Heart left ventricle (tissue), 13 donors: ENCODE measurements at regions not wholly inside any gene's neighbourhood (a gene's known extent, or its start where the extent isn't known, plus 50 kb on each side); places are given as distances from the start of the nearest gene placed in this dataset.

ENCODE experiments used
- POLR2A ChIP-seq, 2 donors: fragments of 450-650 bp; IDR thresholded peaks; one replicate each; pipeline ENCODE4 v1.6.1; 2017; ENCODE audit warnings: antibody characterized with exemption in 2 of 2, mild to moderate bottlenecking in 2 of 2, moderate library complexity in 2 of 2
- TF ChIP-seq, protein P1 (sequence below), 12 donors: fragments of 200-600 bp; sonication (generic) in 4 of 12; IDR thresholded peaks; one replicate each; pipeline versions ENCODE4 v1.5.0 to v1.8.0; 2018 to 2022; ENCODE audit warnings: antibody characterized with exemption in 12 of 12, mild to moderate bottlenecking in 5 of 12
- donor health status: ischemic (EF 13 %, LVEDD 7.1; RV severe dilation, severe dysfunction).
- donor health status: DM: no; HTN: yes; CAD: no.
- donor health status: DM: no; HTN: no; CAD: no.
- donor health status: ischemic (EF 25% LVEDD 6.9; RV normal size, moderate dysfunction).
- donor health status: ischemic (EF 25% LVEDD 5.7; RV mildly dilated, moderate dysfunction).
- donor health status: ischemic (EF 35%, LVEDD 5.7; RV mildly dilated, moderate dysfunction).
- donor health status: nonischemic (EF 11% LVEDD 7.7; RV severe dilation, severe dysfunction).
- donor health status: DM: yes; HTN: yes; CAD: no.
- donor health status: PGD.
- donor health status: ischemic (EF 29% LVEDD 5.4; RV normal size, mild dysfunction).
- donor health status: nonischemic (EF 23%, LVEDD 6.1; RV moderate dilation, normal function).

DNA sequence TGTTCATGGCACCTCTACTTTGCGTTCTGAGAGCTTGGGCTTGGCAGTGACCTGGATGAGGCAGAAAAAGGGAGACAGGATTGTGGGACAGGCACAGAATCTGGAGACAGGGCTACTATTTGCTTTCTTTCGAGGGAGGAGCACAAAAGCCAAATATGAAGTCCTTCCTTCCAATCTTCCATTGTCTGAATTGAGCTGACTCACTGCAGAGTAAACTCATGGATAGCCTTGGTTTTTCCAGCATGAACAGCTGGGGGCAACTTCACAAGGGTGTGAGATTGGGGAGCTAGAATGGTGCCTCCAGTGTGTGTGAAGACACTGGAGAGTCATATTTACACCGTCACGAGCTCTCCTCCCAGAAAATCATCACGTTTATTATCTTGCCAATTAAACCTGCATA lies 55.6 kb upstream of the NRP1 start:
- TF ChIP-seq, protein P1, sequence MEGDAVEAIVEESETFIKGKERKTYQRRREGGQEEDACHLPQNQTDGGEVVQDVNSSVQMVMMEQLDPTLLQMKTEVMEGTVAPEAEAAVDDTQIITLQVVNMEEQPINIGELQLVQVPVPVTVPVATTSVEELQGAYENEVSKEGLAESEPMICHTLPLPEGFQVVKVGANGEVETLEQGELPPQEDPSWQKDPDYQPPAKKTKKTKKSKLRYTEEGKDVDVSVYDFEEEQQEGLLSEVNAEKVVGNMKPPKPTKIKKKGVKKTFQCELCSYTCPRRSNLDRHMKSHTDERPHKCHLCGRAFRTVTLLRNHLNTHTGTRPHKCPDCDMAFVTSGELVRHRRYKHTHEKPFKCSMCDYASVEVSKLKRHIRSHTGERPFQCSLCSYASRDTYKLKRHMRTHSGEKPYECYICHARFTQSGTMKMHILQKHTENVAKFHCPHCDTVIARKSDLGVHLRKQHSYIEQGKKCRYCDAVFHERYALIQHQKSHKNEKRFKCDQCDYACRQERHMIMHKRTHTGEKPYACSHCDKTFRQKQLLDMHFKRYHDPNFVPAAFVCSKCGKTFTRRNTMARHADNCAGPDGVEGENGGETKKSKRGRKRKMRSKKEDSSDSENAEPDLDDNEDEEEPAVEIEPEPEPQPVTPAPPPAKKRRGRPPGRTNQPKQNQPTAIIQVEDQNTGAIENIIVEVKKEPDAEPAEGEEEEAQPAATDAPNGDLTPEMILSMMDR (IDR thresholded peaks at IDR 0.05), result no peak
- TF ChIP-seq POLR2A (IDR thresholded peaks at IDR 0.05), result no peak
